ENCODE measurements at regions not wholly inside any gene's neighbourhood (a gene's known extent, or its start where the extent isn't known, plus 50 kb on each side); places are given as distances from the start of the nearest gene placed in this dataset.

- no peak for DNase-seq
Observed at GRCh38 chr13:48892688-48893075, 83.0 kb upstream of the FNDC3A start.

GRCh38 chr13:48896312-48896711, 79.4 kb upstream of the FNDC3A start:
- DNase-seq = no peak

- no peak for DNase-seq
Observed at GRCh38 chr13:48901781-48902180, 73.9 kb upstream of the FNDC3A start.

GRCh38 chr13:48902368-48902767, 73.3 kb upstream of the FNDC3A start:
- no peak for DNase-seq

- DNase-seq = no peak
Observed at GRCh38 chr13:48904668-48905290, 70.9 kb upstream of the FNDC3A start.

GRCh38 chr13:48906200-48906599, 69.5 kb upstream of the FNDC3A start:
- no peak for DNase-seq

- no peak for DNase-seq
Observed at GRCh38 chr13:48908381-48909055, 67.2 kb upstream of the FNDC3A start.

GRCh38 chr13:48909056-48909389, 66.7 kb upstream of the FNDC3A start:
- DNase-seq = no peak

- no peak for DNase-seq
Observed at GRCh38 chr13:48910686-48911085, 65.0 kb upstream of the FNDC3A start.

- no peak for DNase-seq
Observed at GRCh38 chr13:48919751-48920150, 56.0 kb upstream of the FNDC3A start.

- DNase-seq = no peak
Observed at GRCh38 chr13:48920730-48921129, 55.0 kb upstream of the FNDC3A start.

- DNase-seq = no peak
Observed at GRCh38 chr13:48923376-48923775, 52.3 kb upstream of the FNDC3A start.

- DNase-seq = no peak
Observed at GRCh38 chr13:48925001-48925400, 50.7 kb upstream of the FNDC3A start.

Measured in T-helper 1 cell (primary cell).